ENCODE measurements at regions not wholly inside any gene's neighbourhood (a gene's known extent, or its start where the extent isn't known, plus 50 kb on each side); places are given as distances from the start of the nearest gene placed in this dataset.

GRCh38 chr13:107289540-107289939 lies 721.6 kb upstream of the ARGLU1 start:
- no peaks in the 10 kb centered on the region for H3K9me1 ChIP-seq (replicated peaks; ENCODE audit: control insufficient read depth, extremely low read depth, insufficient read depth, low read length)
- H3K4me2 ChIP-seq (ENCODE audit: insufficient read depth, low read length) = no peak overlapping the region
- no peaks in the 10 kb centered on the region for H3K36me3 ChIP-seq (ENCODE audit: control insufficient read depth in 2 of 2, extremely low read depth in 1 of 2, insufficient read depth in 2 of 2, low read length in 2 of 2)
- H3K4me1 ChIP-seq (ENCODE audit: control insufficient read depth, extremely low read depth, insufficient read depth, low read length) = peaks cover 2% of the 10 kb centered on the region
- H3K4me3 ChIP-seq (replicated peaks in 1 of 3; ENCODE audit: insufficient read depth in 1 of 3, low read depth in 1 of 3, low read length in 3 of 3) = no peak overlapping the region
- CTCF ChIA-PET = no interaction called here
- no peaks in the 10 kb centered on the region for H3K27me3 ChIP-seq (ENCODE audit: control insufficient read depth in 2 of 2, insufficient read depth in 2 of 2, low read length in 2 of 2)
- H4K20me1 ChIP-seq (replicated peaks; ENCODE audit: control insufficient read depth, extremely low read depth, insufficient read depth, low read length) = no peaks in the 10 kb centered on the region
- H3K79me2 ChIP-seq (ENCODE audit: control insufficient read depth, insufficient read depth, low read length) = no peaks in the 10 kb centered on the region
- no peak overlapping the region for H3K9ac ChIP-seq (replicated peaks; ENCODE audit: extremely low read depth, insufficient read depth, low read length)
- dilution Hi-C loops (cut with MboI; ENCODE audit: extremely low pct_ligation_motif_present, low sequenced_read_pairs) (no loop called here), intact Hi-C loops (cut with micrococcal nuclease) (no loop called here)
- DNase-seq (ENCODE audit: low read depth, low spot score) = no peak
- H3K9me3 ChIP-seq (replicated peaks; ENCODE audit: control insufficient read depth, insufficient read depth, low read length) = no peaks in the 10 kb centered on the region
- H2AFZ ChIP-seq (ENCODE audit: low read depth, low read length) = no peak overlapping the region
- no peak for FAIRE-seq
- no TSS peak for BruUV-seq (replicated peaks)
- no peak overlapping the region for H3K27ac ChIP-seq (ENCODE audit: insufficient read depth, low read depth, low read length)
- TF ChIP-seq POLR2AphosphoS5 (IDR thresholded peaks at IDR 0.05; ENCODE audit: insufficient read depth, low read depth, low read length) (no peak), MYC (IDR thresholded peaks at IDR 0.05; ENCODE audit: low read depth, low read length) (no peak), MAX (IDR thresholded peaks at IDR 0.05; ENCODE audit: insufficient read depth, insufficient read length) (no peak), JUN (IDR thresholded peaks at IDR 0.05; ENCODE audit: borderline replicate concordance, insufficient read depth, insufficient read length, low read depth) (no peak), POLR2A (IDR thresholded peaks at IDR 0.05; ENCODE audit: low read depth, low read length) (no peak), FOS (IDR thresholded peaks at IDR 0.05; ENCODE audit: borderline replicate concordance, insufficient read depth, low read length) (no peak), GATA2 (IDR thresholded peaks at IDR 0.05; ENCODE audit: insufficient read depth, insufficient read length, low read depth, low read length) (no peak), CTCF (IDR thresholded peaks at IDR 0.05; ENCODE audit: extremely low read depth in 1 of 2, insufficient read depth in 1 of 2, low read depth in 1 of 2, low read length in 2 of 2) (no peak), EZH2 (IDR thresholded peaks at IDR 0.05; ENCODE audit: borderline replicate concordance, low read depth, low read length, severe bottlenecking) (no peak)
- POLR2A ChIA-PET = no interaction called here
